HCT116 (cell line): ENCODE measurements at regions not wholly inside any gene's neighbourhood (a gene's known extent, or its start where the extent isn't known, plus 50 kb on each side); places are given as distances from the start of the nearest gene placed in this dataset.

ENCODE experiments used
- ATAC-seq: fragments of 200-7000 bp; cut with Tn5 transposase; 2 replicates; pipeline ENCODE4 v1.9.1; 2020; ENCODE audit warnings: mild to moderate bottlenecking, moderate library complexity
- BruUV-seq: library from RNA; stranded (reverse); fragments of 400-500 nt; replicated peaks from 2 replicates; lab custom pipeline; 2021; lab: Mats Ljungman, UMichigan
- CTCF ChIA-PET: fragments of 300-600 bp; sonication (Branson Sonifier 250); formaldehyde crosslinking; loops from one replicate; lab custom pipeline; 2021; ENCODE audit warnings: antibody characterized with exemption; lab: Charles Lee
- POLR2A ChIA-PET: fragments of 300-600, 350-600 bp; sonication (Branson Sonifier 250); formaldehyde crosslinking; loops from one replicate; lab custom pipeline; 2021; ENCODE audit warnings: antibody characterized with exemption; lab: Charles Lee
- RAD21 ChIA-PET, 2 experiments: fragments of 300-600 bp; sonication (Branson Sonifier 250); formaldehyde crosslinking; loops; one replicate each; lab custom pipeline; 2023; ENCODE audit warnings: low total read pairs in 2 of 2; ENCODE audit not compliant: uncharacterized antibody in 2 of 2, unreplicated experiment in 2 of 2, low non-redundant PET in 1 of 2; lab: Charles Lee
- DNase-seq: peaks from one replicate; pipeline ENCODE4 v3.0.0-alpha.2; 2010; ENCODE audit warnings: low read depth, low spot score
- H2AFZ ChIP-seq: fragments of 200-600 bp; shearing (Covaris generic), sonication (generic); 2 replicates; pipeline ENCODE4 v1.6.1; 2017; ENCODE audit warnings: low read depth, mixed run types, mixed read lengths, antibody characterized with exemption, low read length; ENCODE audit not compliant: poor library complexity, severe bottlenecking
- H3K27ac ChIP-seq: 2 replicates; pipeline ENCODE4 v1.5.1; 2012; ENCODE audit warnings: low read depth, low read length
- H3K27me3 ChIP-seq: fragments of 200-600 bp; sonication (generic); 2 replicates; pipeline ENCODE4 v1.6.1; 2016; ENCODE audit warnings: mixed run types, low read length, mixed read lengths; ENCODE audit not compliant: insufficient read depth
- H3K36me3 ChIP-seq, 2 experiments: fragments of 200-500 bp in 1 of 2; fragments of 200-600 bp in 1 of 2; sonication (Bioruptor generic) in 1 of 2; sonication (generic) in 1 of 2; 2 replicates each; pipeline versions ENCODE4 v1.5.1 to v1.6.1; 2014 to 2016; ENCODE audit warnings: low read length in 2 of 2, inconsistent platforms in 1 of 2, mixed read lengths in 1 of 2, mixed run types in 1 of 2; ENCODE audit not compliant: insufficient read depth in 2 of 2, control insufficient read depth in 1 of 2
- H3K4me1 ChIP-seq, 2 experiments: fragments of 200-600 bp in 1 of 2; sonication (generic) in 1 of 2; 2 replicates each; pipeline versions ENCODE4 v1.5.1 to v1.6.1; 2012 to 2017; ENCODE audit warnings: low read length in 2 of 2, inconsistent platforms in 1 of 2, mild to moderate bottlenecking in 1 of 2, mixed read lengths in 1 of 2, mixed run types in 1 of 2, moderate library complexity in 1 of 2; ENCODE audit not compliant: insufficient read depth in 2 of 2, control insufficient read depth in 1 of 2
- H3K4me2 ChIP-seq: fragments of 200-600 bp; sonication (generic); 2 replicates; pipeline ENCODE4 v1.6.1; 2017; ENCODE audit warnings: mixed run types, low read length, mixed read lengths
- H3K4me3 ChIP-seq, 2 experiments: fragments of 200-600 bp in 1 of 2; sonication (generic) in 1 of 2; replicated peaks in 1 of 2; 2 replicates each; pipeline ENCODE4 v1.5.1; 2011 to 2016; ENCODE audit warnings: low read length in 2 of 2, control low read depth in 1 of 2, low read depth in 1 of 2, mild to moderate bottlenecking in 1 of 2, mixed read lengths in 1 of 2, mixed run types in 1 of 2
- H3K79me2 ChIP-seq: fragments of 200-600 bp; sonication (generic); 2 replicates; pipeline ENCODE4 v1.6.1; 2017; ENCODE audit warnings: mild to moderate bottlenecking, mixed run types, low read length, moderate library complexity, mixed read lengths; ENCODE audit not compliant: insufficient read depth
- H3K9ac ChIP-seq: fragments of 200-600 bp; sonication (generic); 2 replicates; pipeline ENCODE4 v1.6.1; 2016; ENCODE audit warnings: low read length, mixed read lengths
- H3K9me2 ChIP-seq: fragments of 200-600 bp; sonication (generic), shearing (Covaris generic); 2 replicates; pipeline ENCODE4 v1.6.1; 2017; ENCODE audit warnings: mixed run types, mild to moderate bottlenecking, moderate library complexity; ENCODE audit not compliant: insufficient read depth
- H3K9me3 ChIP-seq, 2 experiments: fragments of 200-500 bp in 1 of 2; fragments of 200-600 bp in 1 of 2; sonication (Bioruptor generic) in 1 of 2; sonication (generic) in 1 of 2; 2 replicates each; pipeline ENCODE4 v1.6.1; 2014 to 2017; ENCODE audit warnings: low read length in 2 of 2, mixed read lengths in 2 of 2, inconsistent platforms in 1 of 2, low read depth in 1 of 2, mild to moderate bottlenecking in 1 of 2, mixed run types in 1 of 2, moderate library complexity in 1 of 2; ENCODE audit not compliant: control insufficient read depth in 1 of 2, insufficient read depth in 1 of 2
- H4K20me1 ChIP-seq: fragments of 200-600 bp; sonication (generic), shearing (Covaris generic); 2 replicates; pipeline ENCODE4 v1.6.1; 2017; ENCODE audit warnings: mixed run types, mild to moderate bottlenecking, moderate library complexity; ENCODE audit not compliant: insufficient read depth
- EGR1 ChIP-seq: IDR thresholded peaks from 2 replicates; pipeline ENCODE4 v1.6.1; 2012; ENCODE audit warnings: low read depth
- FOSL1 ChIP-seq: IDR thresholded peaks from 2 replicates; pipeline ENCODE4 v1.6.1; 2012; ENCODE audit warnings: low read depth
- SP1 ChIP-seq: IDR thresholded peaks from 2 replicates; pipeline ENCODE4 v1.6.1; 2012; ENCODE audit warnings: low read depth
- SRF ChIP-seq: IDR thresholded peaks from 2 replicates; pipeline ENCODE4 v1.6.1; 2012; ENCODE audit warnings: low read depth
- TCF7L2 ChIP-seq: IDR thresholded peaks from 2 replicates; pipeline ENCODE4 v1.7.0; 2011; ENCODE audit warnings: borderline replicate concordance, inconsistent platforms; ENCODE audit not compliant: insufficient read depth, insufficient read length; ENCODE audit errors: extremely low read depth
- YY1 ChIP-seq: IDR thresholded peaks from 2 replicates; pipeline ENCODE4 v1.6.1; 2011; ENCODE audit warnings: low read length, low read depth, moderate library complexity, mild to moderate bottlenecking; ENCODE audit not compliant: insufficient replicate concordance; ENCODE audit errors: extremely low read depth
- ZNF274 ChIP-seq: fragments of 200-500 bp; sonication (Bioruptor generic); IDR thresholded peaks from 2 replicates; pipeline ENCODE4 v1.6.1; 2014; ENCODE audit warnings: mild to moderate bottlenecking, low read depth, low read length, inconsistent platforms
- intact Hi-C: fragments of 100-400 bp; cut with micrococcal nuclease; formaldehyde crosslinking; loops from 2 replicates; pipeline ENCODE4 v1.10.0; 2022
- TF ChIP-seq, protein P1 (sequence below): IDR thresholded peaks from 2 replicates; pipeline ENCODE4 v1.6.1; 2011; ENCODE audit warnings: mild to moderate bottlenecking, low read length, moderate library complexity; ENCODE audit not compliant: insufficient replicate concordance; ENCODE audit errors: extremely low read depth
- TF ChIP-seq, protein P2 (sequence below): IDR thresholded peaks from 2 replicates; pipeline ENCODE4 v1.6.1; 2012
- TF ChIP-seq, protein P3 (sequence below), 3 experiments: fragments of 200-600 bp in 1 of 3; sonication (generic) in 1 of 3; IDR thresholded peaks in 2 of 3; conservative IDR thresholded peaks in 1 of 3; 2 replicates each; pipeline ENCODE4 v1.5.1; 2012 to 2017; ENCODE audit warnings: low read depth in 2 of 3, low read length in 2 of 3, antibody characterized with exemption in 1 of 3, borderline replicate concordance in 1 of 3, control low read depth in 1 of 3, mild to moderate bottlenecking in 1 of 3, mixed read lengths in 1 of 3, mixed run types in 1 of 3, moderate library complexity in 1 of 3; ENCODE audit not compliant: insufficient read depth in 1 of 3
- TF ChIP-seq, protein P4 (sequence below): IDR thresholded peaks from 2 replicates; pipeline ENCODE4 v1.6.1; 2012

- H3K36me3 ChIP-seq: no peaks in the 10 kb centered on the region
- H3K4me1 ChIP-seq: no peaks in the 10 kb centered on the region
- RAD21 ChIA-PET: no interaction called here
- no peak overlapping the region for H3K9ac ChIP-seq
- TF ChIP-seq, protein P1, sequence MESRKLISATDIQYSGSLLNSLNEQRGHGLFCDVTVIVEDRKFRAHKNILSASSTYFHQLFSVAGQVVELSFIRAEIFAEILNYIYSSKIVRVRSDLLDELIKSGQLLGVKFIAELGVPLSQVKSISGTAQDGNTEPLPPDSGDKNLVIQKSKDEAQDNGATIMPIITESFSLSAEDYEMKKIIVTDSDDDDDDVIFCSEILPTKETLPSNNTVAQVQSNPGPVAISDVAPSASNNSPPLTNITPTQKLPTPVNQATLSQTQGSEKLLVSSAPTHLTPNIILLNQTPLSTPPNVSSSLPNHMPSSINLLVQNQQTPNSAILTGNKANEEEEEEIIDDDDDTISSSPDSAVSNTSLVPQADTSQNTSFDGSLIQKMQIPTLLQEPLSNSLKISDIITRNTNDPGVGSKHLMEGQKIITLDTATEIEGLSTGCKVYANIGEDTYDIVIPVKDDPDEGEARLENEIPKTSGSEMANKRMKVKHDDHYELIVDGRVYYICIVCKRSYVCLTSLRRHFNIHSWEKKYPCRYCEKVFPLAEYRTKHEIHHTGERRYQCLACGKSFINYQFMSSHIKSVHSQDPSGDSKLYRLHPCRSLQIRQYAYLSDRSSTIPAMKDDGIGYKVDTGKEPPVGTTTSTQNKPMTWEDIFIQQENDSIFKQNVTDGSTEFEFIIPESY: no peak
- TF ChIP-seq ZNF274 (no peak), FOSL1 (no peak), EGR1 (no peak), SP1 (no peak), TCF7L2 (no peak), YY1 (no peak), SRF (no peak)
- TF ChIP-seq, protein P2, sequence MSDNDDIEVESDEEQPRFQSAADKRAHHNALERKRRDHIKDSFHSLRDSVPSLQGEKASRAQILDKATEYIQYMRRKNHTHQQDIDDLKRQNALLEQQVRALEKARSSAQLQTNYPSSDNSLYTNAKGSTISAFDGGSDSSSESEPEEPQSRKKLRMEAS: no peak
- TF ChIP-seq, protein P3, sequence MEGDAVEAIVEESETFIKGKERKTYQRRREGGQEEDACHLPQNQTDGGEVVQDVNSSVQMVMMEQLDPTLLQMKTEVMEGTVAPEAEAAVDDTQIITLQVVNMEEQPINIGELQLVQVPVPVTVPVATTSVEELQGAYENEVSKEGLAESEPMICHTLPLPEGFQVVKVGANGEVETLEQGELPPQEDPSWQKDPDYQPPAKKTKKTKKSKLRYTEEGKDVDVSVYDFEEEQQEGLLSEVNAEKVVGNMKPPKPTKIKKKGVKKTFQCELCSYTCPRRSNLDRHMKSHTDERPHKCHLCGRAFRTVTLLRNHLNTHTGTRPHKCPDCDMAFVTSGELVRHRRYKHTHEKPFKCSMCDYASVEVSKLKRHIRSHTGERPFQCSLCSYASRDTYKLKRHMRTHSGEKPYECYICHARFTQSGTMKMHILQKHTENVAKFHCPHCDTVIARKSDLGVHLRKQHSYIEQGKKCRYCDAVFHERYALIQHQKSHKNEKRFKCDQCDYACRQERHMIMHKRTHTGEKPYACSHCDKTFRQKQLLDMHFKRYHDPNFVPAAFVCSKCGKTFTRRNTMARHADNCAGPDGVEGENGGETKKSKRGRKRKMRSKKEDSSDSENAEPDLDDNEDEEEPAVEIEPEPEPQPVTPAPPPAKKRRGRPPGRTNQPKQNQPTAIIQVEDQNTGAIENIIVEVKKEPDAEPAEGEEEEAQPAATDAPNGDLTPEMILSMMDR (IDR thresholded peaks at IDR 0.05 in 2 of 3, conservative IDR thresholded peaks at IDR 0.05 in 1 of 3; ENCODE audit: borderline replicate concordance in 1 of 3, insufficient read depth in 1 of 3, low read depth in 2 of 3, low read length in 2 of 3): no peak
- TF ChIP-seq, protein P4, sequence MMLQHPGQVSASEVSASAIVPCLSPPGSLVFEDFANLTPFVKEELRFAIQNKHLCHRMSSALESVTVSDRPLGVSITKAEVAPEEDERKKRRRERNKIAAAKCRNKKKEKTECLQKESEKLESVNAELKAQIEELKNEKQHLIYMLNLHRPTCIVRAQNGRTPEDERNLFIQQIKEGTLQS: no peak
- H3K9me2 ChIP-seq: no peaks in the 10 kb centered on the region
- intact Hi-C loops: no loop called here
- no peaks in the 10 kb centered on the region for H3K27me3 ChIP-seq
- H3K79me2 ChIP-seq: no peaks in the 10 kb centered on the region
- no peak overlapping the region for H3K4me2 ChIP-seq
- CTCF ChIA-PET: no interaction called here
- no peak overlapping the region for H2AFZ ChIP-seq
- H3K4me3 ChIP-seq: no peak overlapping the region
- BruUV-seq: no TSS peak
- POLR2A ChIA-PET: no interaction called here
- H3K9me3 ChIP-seq: no peaks in the 10 kb centered on the region
- H4K20me1 ChIP-seq: no peaks in the 10 kb centered on the region
- no peak for DNase-seq
- no peak for ATAC-seq
- H3K27ac ChIP-seq: no peak overlapping the region
Observed at GRCh38 chr2:228466851-228467250, 285.4 kb upstream of the SPHKAP start.
